ENCODE measurements at regions not wholly inside any gene's neighbourhood (a gene's known extent, or its start where the extent isn't known, plus 50 kb on each side); places are given as distances from the start of the nearest gene placed in this dataset.
"Not testable (repeated sequence)": the region's sequence is repeated elsewhere in the genome, so short reads cannot be mapped to it uniquely, and the experiment has no call there.

- no peak overlapping the region for H3K27ac ChIP-seq (ENCODE audit: low read depth, low read length)
- H3K9me3 ChIP-seq (ENCODE audit: control insufficient read depth in 3 of 3, low read length in 3 of 3): no peaks in the 10 kb centered on the region
- H3K36me3 ChIP-seq (ENCODE audit: control insufficient read depth in 3 of 3, insufficient read depth in 3 of 3, low read length in 3 of 3): no peaks in the 10 kb centered on the region
- H3K4me1 ChIP-seq (ENCODE audit: control insufficient read depth in 3 of 3, insufficient read depth in 3 of 3, low read length in 3 of 3): no peaks in the 10 kb centered on the region
- no peak overlapping the region for H3K9ac ChIP-seq (ENCODE audit: low read depth in 1 of 3, low read length in 3 of 3)
- H3K27me3 ChIP-seq (ENCODE audit: control insufficient read depth in 3 of 3, insufficient read depth in 3 of 3, low read length in 3 of 3): no peaks in the 10 kb centered on the region
- no peak overlapping the region for H3K4me3 ChIP-seq (ENCODE audit: low read length in 3 of 3)
Observed at GRCh38 chrY:7518387-7518786, 606.8 kb upstream of the AMELY start.

GRCh38 chrY:7516268-7516667, 604.7 kb upstream of the AMELY start:
- no peaks in the 10 kb centered on the region for H3K27me3 ChIP-seq (ENCODE audit: control insufficient read depth in 3 of 3, insufficient read depth in 3 of 3, low read length in 3 of 3)
- no peak overlapping the region for H3K4me3 ChIP-seq (ENCODE audit: low read length in 3 of 3)
- no peak overlapping the region for H3K27ac ChIP-seq (ENCODE audit: low read depth, low read length)
- H3K4me1 ChIP-seq (ENCODE audit: control insufficient read depth in 3 of 3, insufficient read depth in 3 of 3, low read length in 3 of 3): no peaks in the 10 kb centered on the region
- H3K9me3 ChIP-seq (ENCODE audit: control insufficient read depth in 3 of 3, low read length in 3 of 3): no peaks in the 10 kb centered on the region
- no peak overlapping the region for H3K9ac ChIP-seq (ENCODE audit: low read depth in 1 of 3, low read length in 3 of 3)
- no peaks in the 10 kb centered on the region for H3K36me3 ChIP-seq (ENCODE audit: control insufficient read depth in 3 of 3, insufficient read depth in 3 of 3, low read length in 3 of 3)

GRCh38 chrY:7515812-7516211, 604.3 kb upstream of the AMELY start:
- Histone ChIP-seq H3K27me3 (ENCODE audit: control insufficient read depth in 3 of 3, insufficient read depth in 3 of 3, low read length in 3 of 3) (no peaks in the 10 kb centered on the region), H3K36me3 (ENCODE audit: control insufficient read depth in 3 of 3, insufficient read depth in 3 of 3, low read length in 3 of 3) (no peaks in the 10 kb centered on the region), H3K4me1 (ENCODE audit: control insufficient read depth in 3 of 3, insufficient read depth in 3 of 3, low read length in 3 of 3) (no peaks in the 10 kb centered on the region), H3K4me3 (ENCODE audit: low read length in 3 of 3) (no peak overlapping the region), H3K9ac (ENCODE audit: low read depth in 1 of 3, low read length in 3 of 3) (no peak overlapping the region), H3K9me3 (ENCODE audit: control insufficient read depth in 3 of 3, low read length in 3 of 3) (no peaks in the 10 kb centered on the region), H3K27ac (ENCODE audit: low read depth, low read length) (no peak overlapping the region)

GRCh38 chrY:7502896-7503295, 591.3 kb upstream of the AMELY start:
- no peaks in the 10 kb centered on the region for H3K4me1 ChIP-seq (ENCODE audit: control insufficient read depth in 3 of 3, insufficient read depth in 3 of 3, low read length in 3 of 3)
- H3K36me3 ChIP-seq (ENCODE audit: control insufficient read depth in 3 of 3, insufficient read depth in 3 of 3, low read length in 3 of 3): no peaks in the 10 kb centered on the region
- H3K4me3 ChIP-seq (ENCODE audit: low read length in 3 of 3): no peak overlapping the region
- no peaks in the 10 kb centered on the region for H3K27me3 ChIP-seq (ENCODE audit: control insufficient read depth in 3 of 3, insufficient read depth in 3 of 3, low read length in 3 of 3)
- no peaks in the 10 kb centered on the region for H3K9me3 ChIP-seq (ENCODE audit: control insufficient read depth in 3 of 3, low read length in 3 of 3)
- no peak overlapping the region for H3K27ac ChIP-seq (ENCODE audit: low read depth, low read length)
- no peak overlapping the region for H3K9ac ChIP-seq (ENCODE audit: low read depth in 1 of 3, low read length in 3 of 3)

- H3K9ac ChIP-seq (ENCODE audit: low read depth in 1 of 3, low read length in 3 of 3): no peak overlapping the region
- no peak overlapping the region for H3K4me3 ChIP-seq (ENCODE audit: low read length in 3 of 3)
- no peaks in the 10 kb centered on the region for H3K4me1 ChIP-seq (ENCODE audit: control insufficient read depth in 3 of 3, insufficient read depth in 3 of 3, low read length in 3 of 3)
- no peak overlapping the region for H3K27ac ChIP-seq (ENCODE audit: low read depth, low read length)
- H3K36me3 ChIP-seq (ENCODE audit: control insufficient read depth in 3 of 3, insufficient read depth in 3 of 3, low read length in 3 of 3): no peaks in the 10 kb centered on the region
- H3K27me3 ChIP-seq (ENCODE audit: control insufficient read depth in 3 of 3, insufficient read depth in 3 of 3, low read length in 3 of 3): no peaks in the 10 kb centered on the region
- H3K9me3 ChIP-seq (ENCODE audit: control insufficient read depth in 3 of 3, low read length in 3 of 3): no peaks in the 10 kb centered on the region
Observed at GRCh38 chrY:7501236-7501635, 589.7 kb upstream of the AMELY start.

GRCh38 chrY:7496001-7496400, 584.4 kb upstream of the AMELY start:
- H3K27me3 ChIP-seq (ENCODE audit: control insufficient read depth in 3 of 3, insufficient read depth in 3 of 3, low read length in 3 of 3): no peaks in the 10 kb centered on the region
- H3K4me3 ChIP-seq (ENCODE audit: low read length in 3 of 3): no peak overlapping the region
- H3K9me3 ChIP-seq (ENCODE audit: control insufficient read depth in 3 of 3, low read length in 3 of 3): no peaks in the 10 kb centered on the region
- no peak overlapping the region for H3K9ac ChIP-seq (ENCODE audit: low read depth in 1 of 3, low read length in 3 of 3)
- no peak overlapping the region for H3K27ac ChIP-seq (ENCODE audit: low read depth, low read length)
- H3K36me3 ChIP-seq (ENCODE audit: control insufficient read depth in 3 of 3, insufficient read depth in 3 of 3, low read length in 3 of 3): no peaks in the 10 kb centered on the region
- H3K4me1 ChIP-seq (ENCODE audit: control insufficient read depth in 3 of 3, insufficient read depth in 3 of 3, low read length in 3 of 3): no peaks in the 10 kb centered on the region

GRCh38 chrY:7484455-7485285, 573.1 kb upstream of the AMELY start:
- H3K27me3 ChIP-seq (ENCODE audit: control insufficient read depth in 3 of 3, insufficient read depth in 3 of 3, low read length in 3 of 3); H3K27ac ChIP-seq (ENCODE audit: low read depth, low read length); H3K36me3 ChIP-seq (ENCODE audit: control insufficient read depth in 3 of 3, insufficient read depth in 3 of 3, low read length in 3 of 3); H3K4me1 ChIP-seq (ENCODE audit: control insufficient read depth in 3 of 3, insufficient read depth in 3 of 3, low read length in 3 of 3); H3K9ac ChIP-seq (ENCODE audit: low read depth in 1 of 3, low read length in 3 of 3); H3K4me3 ChIP-seq (ENCODE audit: low read length in 3 of 3); H3K9me3 ChIP-seq (ENCODE audit: control insufficient read depth in 3 of 3, low read length in 3 of 3): not testable (repeated sequence)

GRCh38 chrY:7471976-7472375, 560.4 kb upstream of the AMELY start:
- Histone ChIP-seq H3K4me1 (ENCODE audit: control insufficient read depth in 3 of 3, insufficient read depth in 3 of 3, low read length in 3 of 3) (no peaks in the 10 kb centered on the region), H3K9me3 (ENCODE audit: control insufficient read depth in 3 of 3, low read length in 3 of 3) (no peaks in the 10 kb centered on the region), H3K27ac (ENCODE audit: low read depth, low read length) (no peak overlapping the region)

GRCh38 chrY:7470037-7470436, 558.5 kb upstream of the AMELY start:
- no peaks in the 10 kb centered on the region for H3K4me1 ChIP-seq (ENCODE audit: control insufficient read depth in 3 of 3, insufficient read depth in 3 of 3, low read length in 3 of 3)
- no peak overlapping the region for H3K27ac ChIP-seq (ENCODE audit: low read depth, low read length)

More at GRCh38 chrY:7471976-7472375, 560.4 kb upstream of the AMELY start:
- no peak overlapping the region for H3K9ac ChIP-seq (ENCODE audit: low read depth in 1 of 3, low read length in 3 of 3)
- no peak overlapping the region for H3K4me3 ChIP-seq (ENCODE audit: low read length in 3 of 3)
- H3K27me3 ChIP-seq (ENCODE audit: control insufficient read depth in 3 of 3, insufficient read depth in 3 of 3, low read length in 3 of 3): no peaks in the 10 kb centered on the region
- H3K36me3 ChIP-seq (ENCODE audit: control insufficient read depth in 3 of 3, insufficient read depth in 3 of 3, low read length in 3 of 3): no peaks in the 10 kb centered on the region

GRCh38 chrY:7468951-7469745, 557.6 kb upstream of the AMELY start:
- Histone ChIP-seq H3K27me3 (ENCODE audit: control insufficient read depth in 3 of 3, insufficient read depth in 3 of 3, low read length in 3 of 3) (no peaks in the 10 kb centered on the region), H3K9ac (ENCODE audit: low read depth in 1 of 3, low read length in 3 of 3) (no peak overlapping the region), H3K9me3 (ENCODE audit: control insufficient read depth in 3 of 3, low read length in 3 of 3) (no peaks in the 10 kb centered on the region), H3K4me3 (ENCODE audit: low read length in 3 of 3) (no peak overlapping the region), H3K4me1 (ENCODE audit: control insufficient read depth in 3 of 3, insufficient read depth in 3 of 3, low read length in 3 of 3) (no peaks in the 10 kb centered on the region), H3K36me3 (ENCODE audit: control insufficient read depth in 3 of 3, insufficient read depth in 3 of 3, low read length in 3 of 3) (no peaks in the 10 kb centered on the region), H3K27ac (ENCODE audit: low read depth, low read length) (no peak overlapping the region)

More at GRCh38 chrY:7470037-7470436, 558.5 kb upstream of the AMELY start:
- H3K36me3 ChIP-seq (ENCODE audit: control insufficient read depth in 3 of 3, insufficient read depth in 3 of 3, low read length in 3 of 3): no peaks in the 10 kb centered on the region
- H3K4me3 ChIP-seq (ENCODE audit: low read length in 3 of 3): no peak overlapping the region
- H3K27me3 ChIP-seq (ENCODE audit: control insufficient read depth in 3 of 3, insufficient read depth in 3 of 3, low read length in 3 of 3): no peaks in the 10 kb centered on the region
- no peaks in the 10 kb centered on the region for H3K9me3 ChIP-seq (ENCODE audit: control insufficient read depth in 3 of 3, low read length in 3 of 3)
- no peak overlapping the region for H3K9ac ChIP-seq (ENCODE audit: low read depth in 1 of 3, low read length in 3 of 3)

All from skeletal muscle tissue (tissue), 3 donors.